ENCODE measurements at regions not wholly inside any gene's neighbourhood (a gene's known extent, or its start where the extent isn't known, plus 50 kb on each side); places are given as distances from the start of the nearest gene placed in this dataset.

DNA sequence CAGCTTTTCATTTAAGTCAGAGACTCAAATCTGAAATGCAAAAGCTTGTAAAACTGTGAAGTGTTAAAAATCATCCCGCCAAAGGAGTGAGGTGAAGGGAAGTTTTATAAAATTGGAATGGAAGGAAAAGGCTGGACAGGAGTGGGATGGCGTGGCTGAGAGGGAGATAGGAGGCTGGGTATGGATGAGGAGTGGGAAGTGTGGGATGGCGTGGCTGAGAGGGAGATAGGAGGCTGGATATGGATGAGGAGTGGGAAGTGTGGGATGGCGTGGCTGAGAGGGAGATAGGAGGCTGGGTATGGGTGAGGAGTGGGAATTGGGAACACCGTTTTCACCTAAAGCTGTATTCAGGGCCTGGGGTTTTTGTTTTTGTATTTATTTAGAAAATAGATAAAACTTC lies 59.4 kb upstream of the NKX2-2 start:
- Histone ChIP-seq H3K27me3 (peaks cover 88% of the 10 kb centered on the region), H3K9me3 (no peaks in the 10 kb centered on the region), H3K4me3 (ENCODE audit: low read depth in 1 of 2, low read length in 1 of 2) (no peak overlapping the region), H3K4me1 (ENCODE audit: control insufficient read depth in 1 of 2, insufficient read depth in 1 of 2, low read depth in 1 of 2, low read length in 1 of 2) (peaks cover 6% of the 10 kb centered on the region in 2 experiments), H3K36me3 (no peaks in the 10 kb centered on the region), H3K27ac (no peak overlapping the region)
- TF ChIP-seq, protein P1, sequence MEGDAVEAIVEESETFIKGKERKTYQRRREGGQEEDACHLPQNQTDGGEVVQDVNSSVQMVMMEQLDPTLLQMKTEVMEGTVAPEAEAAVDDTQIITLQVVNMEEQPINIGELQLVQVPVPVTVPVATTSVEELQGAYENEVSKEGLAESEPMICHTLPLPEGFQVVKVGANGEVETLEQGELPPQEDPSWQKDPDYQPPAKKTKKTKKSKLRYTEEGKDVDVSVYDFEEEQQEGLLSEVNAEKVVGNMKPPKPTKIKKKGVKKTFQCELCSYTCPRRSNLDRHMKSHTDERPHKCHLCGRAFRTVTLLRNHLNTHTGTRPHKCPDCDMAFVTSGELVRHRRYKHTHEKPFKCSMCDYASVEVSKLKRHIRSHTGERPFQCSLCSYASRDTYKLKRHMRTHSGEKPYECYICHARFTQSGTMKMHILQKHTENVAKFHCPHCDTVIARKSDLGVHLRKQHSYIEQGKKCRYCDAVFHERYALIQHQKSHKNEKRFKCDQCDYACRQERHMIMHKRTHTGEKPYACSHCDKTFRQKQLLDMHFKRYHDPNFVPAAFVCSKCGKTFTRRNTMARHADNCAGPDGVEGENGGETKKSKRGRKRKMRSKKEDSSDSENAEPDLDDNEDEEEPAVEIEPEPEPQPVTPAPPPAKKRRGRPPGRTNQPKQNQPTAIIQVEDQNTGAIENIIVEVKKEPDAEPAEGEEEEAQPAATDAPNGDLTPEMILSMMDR (IDR thresholded peaks at IDR 0.05) = no peak

DNA sequence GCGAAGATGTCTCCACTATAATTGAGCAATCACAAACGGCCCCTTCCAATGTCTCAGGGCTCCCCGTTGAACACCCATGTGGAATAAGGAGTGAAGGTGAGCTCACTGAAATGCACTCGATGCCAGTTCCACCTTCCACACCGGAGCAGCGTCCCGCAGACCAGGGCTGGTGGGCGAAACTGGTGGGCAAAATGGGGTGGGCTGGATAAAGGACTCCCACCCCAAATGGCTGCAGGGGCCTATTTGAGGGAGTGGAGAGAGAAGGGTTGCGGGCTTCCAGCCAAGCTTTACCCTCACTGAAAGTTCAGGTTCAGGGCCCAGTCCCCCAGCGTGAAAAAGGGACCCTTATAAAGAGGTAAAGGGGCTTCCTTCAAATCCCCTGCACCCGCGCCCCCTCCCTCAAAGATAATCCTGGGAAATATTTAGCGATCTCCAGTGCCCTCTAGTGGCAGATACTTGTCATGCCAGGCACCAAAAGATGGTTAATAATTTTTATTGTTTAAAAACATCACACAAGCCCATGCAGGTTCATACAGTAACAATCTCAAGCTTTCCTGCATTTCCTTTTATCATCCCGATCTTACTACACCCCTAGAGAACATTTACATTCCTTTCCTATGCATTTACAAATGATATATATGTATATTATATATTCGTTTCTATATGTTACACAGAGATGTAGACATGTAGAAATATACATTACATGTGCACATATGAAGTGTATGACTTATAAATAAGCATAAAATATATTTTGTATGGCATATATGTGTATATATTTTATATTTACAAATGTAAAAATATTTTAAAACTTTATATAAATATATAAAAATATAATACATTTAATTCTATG lies 58.2 kb upstream of the NKX2-2 start:
- no peak overlapping the region for H3K27ac ChIP-seq
- H3K9me3 ChIP-seq = no peaks in the 10 kb centered on the region
- TF ChIP-seq, protein P1 (IDR thresholded peaks at IDR 0.05) = peak; percentile 77
- H3K27me3 ChIP-seq = peaks cover 89% of the 10 kb centered on the region
- H3K4me1 ChIP-seq (ENCODE audit: control insufficient read depth in 1 of 2, insufficient read depth in 1 of 2, low read depth in 1 of 2, low read length in 1 of 2) = peaks cover 6% of the 10 kb centered on the region in 2 experiments
- no peaks in the 10 kb centered on the region for H3K36me3 ChIP-seq
- H3K4me3 ChIP-seq (ENCODE audit: low read depth in 1 of 2, low read length in 1 of 2) = no peak overlapping the region

DNA sequence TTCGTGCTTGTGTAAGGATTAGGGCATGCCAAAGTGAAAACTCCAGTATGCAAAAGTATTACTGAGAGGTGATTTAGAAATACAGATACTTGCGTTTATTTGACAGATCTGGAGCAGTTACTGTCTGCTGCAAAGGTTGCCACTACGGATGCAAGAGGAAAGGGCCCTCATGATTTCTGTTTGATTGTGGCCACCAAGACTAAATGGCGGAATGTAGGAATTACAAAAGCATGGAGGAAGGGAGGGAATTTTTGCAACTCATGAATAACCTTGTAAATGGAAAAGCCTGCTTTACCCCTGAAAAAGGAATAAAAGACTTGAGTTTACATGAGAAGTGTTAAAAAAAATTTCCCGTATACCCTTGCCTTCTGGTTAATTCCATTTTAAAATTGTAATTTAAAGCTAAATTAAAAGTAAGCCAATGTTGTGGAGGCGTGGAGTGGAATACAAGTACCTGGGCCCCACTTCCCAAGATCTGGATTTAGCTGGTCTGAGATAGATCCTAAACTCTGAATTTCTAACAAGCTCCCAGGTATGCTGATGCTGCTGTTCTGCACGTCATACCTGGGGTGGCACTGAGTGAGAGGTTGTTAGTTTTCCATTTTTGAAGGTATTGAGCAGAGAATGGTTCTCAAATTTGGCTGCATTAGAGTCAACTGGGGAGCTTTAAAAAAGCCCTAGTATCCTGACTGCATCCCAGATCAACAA lies 56.6 kb upstream of the NKX2-2 start:
- H3K4me1 ChIP-seq (ENCODE audit: control insufficient read depth in 1 of 2, insufficient read depth in 1 of 2, low read depth in 1 of 2, low read length in 1 of 2) = peaks cover 6% of the 10 kb centered on the region in 2 experiments
- H3K9me3 ChIP-seq = no peaks in the 10 kb centered on the region
- TF ChIP-seq, protein P1 (IDR thresholded peaks at IDR 0.05) = no peak
- H3K36me3 ChIP-seq = no peaks in the 10 kb centered on the region
- H3K27ac ChIP-seq = no peak overlapping the region
- H3K27me3 ChIP-seq = peaks cover 88% of the 10 kb centered on the region
- H3K4me3 ChIP-seq (ENCODE audit: low read depth in 1 of 2, low read length in 1 of 2) = no peak overlapping the region

DNA sequence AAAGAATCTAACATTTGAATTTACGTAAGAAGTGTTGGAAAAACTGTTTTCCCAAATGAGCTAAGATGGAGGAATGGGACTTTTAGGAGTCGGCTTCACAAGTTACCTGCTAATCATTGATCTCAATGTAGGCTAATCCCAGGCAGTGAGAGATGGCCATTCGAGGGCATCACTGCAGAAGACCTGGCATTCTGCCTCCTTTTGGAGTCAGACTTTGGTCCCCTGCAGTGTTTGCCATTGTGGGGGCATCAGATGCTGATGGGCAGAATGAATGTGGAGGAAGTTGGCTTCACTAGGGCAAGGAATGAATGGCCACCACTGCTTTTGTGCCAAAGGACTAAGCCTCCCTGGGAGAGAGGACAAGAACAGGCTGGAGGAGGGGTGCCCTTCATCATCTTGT lies 55.7 kb upstream of the NKX2-2 start:
- TF ChIP-seq, protein P1 (IDR thresholded peaks at IDR 0.05) = no peak

DNA sequence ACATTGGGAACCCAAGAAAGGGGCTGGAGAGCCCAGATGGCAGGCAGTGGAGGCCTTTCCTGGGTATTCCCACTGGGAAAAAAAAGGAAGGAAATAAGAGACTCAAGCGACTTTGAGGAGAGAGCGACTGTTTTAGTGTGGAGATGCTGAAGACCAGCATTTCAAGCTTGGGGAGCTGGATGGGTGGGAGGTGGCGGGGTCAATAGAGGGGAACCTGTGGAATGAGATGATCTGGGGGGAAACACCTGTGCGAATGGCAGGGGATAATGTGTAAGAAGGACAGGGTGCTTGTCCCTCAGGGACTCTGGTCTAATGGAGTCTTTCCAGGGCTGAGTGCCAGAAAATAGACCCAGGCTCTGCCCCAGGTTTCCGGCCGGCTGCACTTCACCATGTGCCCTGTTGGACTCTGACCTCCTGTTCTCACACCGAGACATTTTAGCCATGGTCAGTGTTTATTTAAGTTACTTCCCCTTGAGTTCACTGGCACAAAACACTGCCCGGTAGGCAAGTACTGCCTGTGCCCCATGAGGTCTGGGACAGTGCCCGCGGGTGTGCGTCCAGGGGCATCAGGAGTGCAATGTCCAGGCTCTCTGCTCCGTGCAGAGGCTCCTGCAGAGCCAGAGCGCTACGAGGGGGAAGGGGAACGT lies 50.4 kb upstream of the NKX2-2 start:
- H3K9me3 ChIP-seq = no peaks in the 10 kb centered on the region
- H3K27me3 ChIP-seq = peaks cover 68% of the 10 kb centered on the region
- no peaks in the 10 kb centered on the region for H3K4me1 ChIP-seq (ENCODE audit: control insufficient read depth in 1 of 2, insufficient read depth in 1 of 2, low read depth in 1 of 2, low read length in 1 of 2)
- TF ChIP-seq, protein P1 (IDR thresholded peaks at IDR 0.05) = no peak
- H3K4me3 ChIP-seq (ENCODE audit: low read depth in 1 of 2, low read length in 1 of 2) = no peak overlapping the region
- no peaks in the 10 kb centered on the region for H3K36me3 ChIP-seq
- no peak overlapping the region for H3K27ac ChIP-seq

More for the DNA sequence above, 55.7 kb upstream of the NKX2-2 start:
- Histone ChIP-seq H3K4me1 (ENCODE audit: control insufficient read depth in 1 of 2, insufficient read depth in 1 of 2, low read depth in 1 of 2, low read length in 1 of 2) (peaks cover 6% of the 10 kb centered on the region in 2 experiments), H3K27ac (no peak overlapping the region), H3K9me3 (no peaks in the 10 kb centered on the region), H3K36me3 (no peaks in the 10 kb centered on the region), H3K27me3 (peaks cover 86% of the 10 kb centered on the region), H3K4me3 (ENCODE audit: low read depth in 1 of 2, low read length in 1 of 2) (no peak overlapping the region)

Measured in neutrophil (primary cell).